Body of pancreas (tissue), 4 donors: ENCODE measurements at regions not wholly inside any gene's neighbourhood (a gene's known extent, or its start where the extent isn't known, plus 50 kb on each side); places are given as distances from the start of the nearest gene placed in this dataset.

ENCODE experiments used
- CTCF ChIP-seq, 7 experiments: fragments of 450-650 bp in 4 of 7; fragments of 200-600 bp in 3 of 7; sonication (generic) in 3 of 7; IDR thresholded peaks; one replicate each; pipeline ENCODE4 v1.5.1; 2016 to 2019; ENCODE audit warnings: antibody characterized with exemption in 7 of 7
- POLR2A ChIP-seq, 3 donors: fragments of 450-650 bp; IDR thresholded peaks; one replicate each; pipeline ENCODE4 v1.6.1; 2016; ENCODE audit warnings: antibody characterized with exemption in 3 of 3, mild to moderate bottlenecking in 2 of 3

DNA sequence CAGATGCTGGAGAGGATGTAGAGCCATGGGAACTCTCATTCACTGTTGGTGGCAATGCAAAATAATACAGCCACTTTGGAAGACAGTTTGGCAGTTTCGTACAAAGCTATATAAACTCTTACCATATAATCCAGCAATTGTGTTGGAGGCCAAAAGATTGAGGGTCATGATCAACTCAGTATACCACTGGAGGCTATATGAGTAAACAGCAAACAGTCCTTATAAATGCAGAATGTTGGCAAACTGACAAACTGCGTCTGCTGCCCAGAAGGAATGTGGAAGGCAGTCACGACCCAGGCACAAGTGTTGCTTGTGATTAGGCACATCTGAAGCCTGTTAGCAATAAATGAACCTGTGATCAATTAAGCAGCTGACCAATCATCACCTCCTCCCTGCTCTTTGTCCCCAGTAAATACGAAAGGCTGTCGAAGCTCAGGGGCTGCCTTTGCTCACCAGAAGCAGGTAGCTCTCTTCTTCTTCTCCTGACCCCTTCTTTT, 98.1 kb upstream of the SPOPL start:
- TF ChIP-seq POLR2A (IDR thresholded peaks at IDR 0.05) (no peak), CTCF (IDR thresholded peaks at IDR 0.05) (no peak)
